Panc1 (cell line): ENCODE measurements at regions not wholly inside any gene's neighbourhood (a gene's known extent, or its start where the extent isn't known, plus 50 kb on each side); places are given as distances from the start of the nearest gene placed in this dataset.

Source experiments
- ATAC-seq: fragments of 200-7000 bp; cut with Tn5 transposase; 2 replicates; pipeline ENCODE4 v1.9.1; 2020; ENCODE audit warnings: mild to moderate bottlenecking, moderate library complexity
- BruUV-seq: library from RNA; stranded (reverse); fragments of 400-500 nt; replicated peaks from 2 replicates; lab custom pipeline; 2021; lab: Mats Ljungman, UMichigan
- CTCF ChIA-PET: fragments of 300-600 bp; sonication (Branson Sonifier 250); formaldehyde crosslinking; loops from one replicate; lab custom pipeline; 2022; ENCODE audit warnings: antibody characterized with exemption; lab: Charles Lee
- POLR2A ChIA-PET: fragments of 300-600 bp; sonication (Branson Sonifier 250); formaldehyde crosslinking; loops from one replicate; lab custom pipeline; 2022; ENCODE audit warnings: antibody characterized with exemption; lab: Charles Lee
- DNase-seq: peaks from one replicate; pipeline ENCODE4 v3.0.0-alpha.2; 2010; ENCODE audit warnings: low read depth, low spot score
- H3K27ac ChIP-seq: 2 replicates; pipeline ENCODE4 v1.5.1; 2011; ENCODE audit warnings: mild to moderate bottlenecking, low read length, inconsistent platforms
- H3K27me3 ChIP-seq: fragments of 200-500 bp; sonication (Bioruptor generic); 2 replicates; pipeline ENCODE4 v1.6.0; 2014; ENCODE audit warnings: low read length, inconsistent platforms; ENCODE audit not compliant: control insufficient read depth, insufficient read depth
- H3K36me3 ChIP-seq: fragments of 200-500 bp; sonication (Bioruptor generic); 2 replicates; pipeline ENCODE4 v1.5.1; 2014; ENCODE audit warnings: inconsistent platforms, mild to moderate bottlenecking, low read length, moderate library complexity; ENCODE audit not compliant: control insufficient read depth, insufficient read depth
- H3K4me1 ChIP-seq: 2 replicates; pipeline ENCODE4 v1.5.1; 2011; ENCODE audit warnings: inconsistent platforms, mild to moderate bottlenecking, low read length, moderate library complexity; ENCODE audit not compliant: control insufficient read depth, insufficient read depth
- H3K4me3 ChIP-seq, 2 experiments: 2 replicates each; pipeline ENCODE4 v1.5.1; 2011 to 2012; ENCODE audit warnings: low read depth in 2 of 2, low read length in 2 of 2, mild to moderate bottlenecking in 2 of 2, inconsistent platforms in 1 of 2, moderate library complexity in 1 of 2
- H3K9me3 ChIP-seq: fragments of 200-500 bp; sonication (Bioruptor generic); 2 replicates; pipeline ENCODE4 v1.5.1; 2014; ENCODE audit warnings: low read depth, mild to moderate bottlenecking, inconsistent platforms, low read length, moderate library complexity; ENCODE audit not compliant: control insufficient read depth, insufficient read depth
- CTCF ChIP-seq: fragments of 450-650 bp; IDR thresholded peaks from 2 replicates; pipeline ENCODE4 v1.5.1; 2017; ENCODE audit warnings: mild to moderate bottlenecking
- POLR2AphosphoS5 ChIP-seq: IDR thresholded peaks from 2 replicates; pipeline ENCODE4 v1.6.1; 2012; ENCODE audit warnings: mild to moderate bottlenecking, low read depth, low read length, moderate library complexity
- REST ChIP-seq, 2 experiments: IDR thresholded peaks; 2 replicates each; pipeline ENCODE4 v1.6.1; 2011 to 2012; ENCODE audit warnings: low read depth in 2 of 2, control low read depth in 1 of 2, low read length in 1 of 2, mild to moderate bottlenecking in 1 of 2, moderate library complexity in 1 of 2; ENCODE audit not compliant: insufficient read depth in 1 of 2
- SIN3A ChIP-seq: IDR thresholded peaks from 2 replicates; pipeline ENCODE4 v1.6.1; 2012; ENCODE audit warnings: low read depth, mild to moderate bottlenecking, low read length, moderate library complexity, borderline replicate concordance; ENCODE audit not compliant: insufficient read depth
- TCF7L2 ChIP-seq: IDR thresholded peaks from 2 replicates; pipeline ENCODE4 v1.6.1; 2011; ENCODE audit warnings: mild to moderate bottlenecking, low read depth, low read length, inconsistent platforms
- in situ Hi-C: cut with HindIII; loops from 2 replicates; pipeline ENCODE4 v1.10.0; 2016; ENCODE audit warnings: low sequenced_read_pairs, low pct_unique_long_range_greater_than_20kb
- intact Hi-C: fragments of 100-400 bp; cut with micrococcal nuclease; formaldehyde crosslinking; loops from one replicate; pipeline ENCODE4 v1.10.0; 2022; ENCODE audit not compliant: unreplicated experiment

- intact Hi-C loops (no loop called here), in situ Hi-C loops (no loop called here)
- Histone ChIP-seq H3K27ac (no peak overlapping the region), H3K36me3 (no peaks in the 10 kb centered on the region), H3K9me3 (no peaks in the 10 kb centered on the region), H3K27me3 (peaks cover 3% of the 10 kb centered on the region; the same call in 1 of the 2 replicates), H3K4me1 (no peaks in the 10 kb centered on the region), H3K4me3 (no peak overlapping the region)
- ATAC-seq (no peak), DNase-seq (no peak)
- ChIA-PET CTCF (no interaction called here), POLR2A (no interaction called here)
- BruUV-seq, result no TSS peak
- TF ChIP-seq REST (IDR thresholded peaks at IDR 0.05; ENCODE audit: insufficient read depth in 1 of 2, low read depth in 2 of 2, low read length in 1 of 2) (no peak), SIN3A (no peak), POLR2AphosphoS5 (no peak), CTCF (no peak), TCF7L2 (no peak)
These were observed 279.5 kb downstream of the NDUFA10 start for GRCh38 chr2:239745386-239746227.

- Histone ChIP-seq H3K4me3 (no peak overlapping the region), H3K27me3 (peaks cover 5% of the 10 kb centered on the region; the same call in 1 of the 2 replicates), H3K27ac (no peak overlapping the region), H3K4me1 (no peaks in the 10 kb centered on the region), H3K36me3 (no peaks in the 10 kb centered on the region), H3K9me3 (no peaks in the 10 kb centered on the region)
- TF ChIP-seq CTCF (no peak), POLR2AphosphoS5 (no peak), TCF7L2 (no peak), REST (IDR thresholded peaks at IDR 0.05; ENCODE audit: insufficient read depth in 1 of 2, low read depth in 2 of 2, low read length in 1 of 2) (no peak), SIN3A (no peak)
- intact Hi-C loops (no loop called here), in situ Hi-C loops (no loop called here)
- CTCF ChIA-PET, result no interaction called here
- no peak for ATAC-seq
- DNase-seq, result no peak
- POLR2A ChIA-PET, result no interaction called here
- no TSS peak for BruUV-seq
These were observed 280.3 kb downstream of the NDUFA10 start for GRCh38 chr2:239744706-239745340.
